ENCODE measurements at regions not wholly inside any gene's neighbourhood (a gene's known extent, or its start where the extent isn't known, plus 50 kb on each side); places are given as distances from the start of the nearest gene placed in this dataset.

DNA sequence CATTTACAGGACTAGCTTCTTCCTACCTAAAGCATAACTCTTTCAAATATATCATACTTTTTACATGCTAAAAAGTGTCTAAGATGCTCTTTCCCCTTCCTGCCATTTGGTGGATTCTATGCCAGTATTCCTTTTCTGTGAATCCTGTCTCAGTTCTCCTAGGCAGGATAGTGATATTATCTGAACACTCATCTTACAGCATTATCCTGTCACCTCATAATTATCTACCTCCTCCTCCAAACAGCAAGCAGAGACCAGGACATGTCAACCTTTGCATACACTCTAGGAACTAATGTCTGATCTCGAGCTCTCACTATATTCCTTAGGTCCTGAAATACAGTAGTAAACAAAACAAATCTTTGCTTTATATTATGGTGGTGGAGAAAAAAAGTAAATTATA lies 275.5 kb downstream of the FAM181B start:
- no peak for TF ChIP-seq POLR2A (IDR thresholded peaks at IDR 0.05)
- TF ChIP-seq, protein P1, sequence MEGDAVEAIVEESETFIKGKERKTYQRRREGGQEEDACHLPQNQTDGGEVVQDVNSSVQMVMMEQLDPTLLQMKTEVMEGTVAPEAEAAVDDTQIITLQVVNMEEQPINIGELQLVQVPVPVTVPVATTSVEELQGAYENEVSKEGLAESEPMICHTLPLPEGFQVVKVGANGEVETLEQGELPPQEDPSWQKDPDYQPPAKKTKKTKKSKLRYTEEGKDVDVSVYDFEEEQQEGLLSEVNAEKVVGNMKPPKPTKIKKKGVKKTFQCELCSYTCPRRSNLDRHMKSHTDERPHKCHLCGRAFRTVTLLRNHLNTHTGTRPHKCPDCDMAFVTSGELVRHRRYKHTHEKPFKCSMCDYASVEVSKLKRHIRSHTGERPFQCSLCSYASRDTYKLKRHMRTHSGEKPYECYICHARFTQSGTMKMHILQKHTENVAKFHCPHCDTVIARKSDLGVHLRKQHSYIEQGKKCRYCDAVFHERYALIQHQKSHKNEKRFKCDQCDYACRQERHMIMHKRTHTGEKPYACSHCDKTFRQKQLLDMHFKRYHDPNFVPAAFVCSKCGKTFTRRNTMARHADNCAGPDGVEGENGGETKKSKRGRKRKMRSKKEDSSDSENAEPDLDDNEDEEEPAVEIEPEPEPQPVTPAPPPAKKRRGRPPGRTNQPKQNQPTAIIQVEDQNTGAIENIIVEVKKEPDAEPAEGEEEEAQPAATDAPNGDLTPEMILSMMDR (IDR thresholded peaks at IDR 0.05) = no peak

All from Peyer's patch (tissue), 4 donors.